ENCODE measurements at regions not wholly inside any gene's neighbourhood (a gene's known extent, or its start where the extent isn't known, plus 50 kb on each side); places are given as distances from the start of the nearest gene placed in this dataset.

- Histone ChIP-seq H3K27ac (ENCODE audit: low read depth, low read length) (no peak overlapping the region), H3K36me3 (ENCODE audit: insufficient read depth, low read length) (no peaks in the 10 kb centered on the region), H3K27me3 (ENCODE audit: insufficient read depth, low read length) (no peaks in the 10 kb centered on the region), H3K9me3 (ENCODE audit: insufficient read depth, low read depth, low read length) (no peaks in the 10 kb centered on the region), H3K4me1 (ENCODE audit: insufficient read depth, low read length) (no peaks in the 10 kb centered on the region), H3K9ac (ENCODE audit: low read depth, low read length) (no peak overlapping the region), H3K4me3 (ENCODE audit: low read length) (no peak overlapping the region)
- 96% methylated on average over 3 of the region's 3 CpGs for WGBS
Observed at GRCh38 chr5:8598356-8598755, 729.4 kb downstream of the MTRR start.

DNA sequence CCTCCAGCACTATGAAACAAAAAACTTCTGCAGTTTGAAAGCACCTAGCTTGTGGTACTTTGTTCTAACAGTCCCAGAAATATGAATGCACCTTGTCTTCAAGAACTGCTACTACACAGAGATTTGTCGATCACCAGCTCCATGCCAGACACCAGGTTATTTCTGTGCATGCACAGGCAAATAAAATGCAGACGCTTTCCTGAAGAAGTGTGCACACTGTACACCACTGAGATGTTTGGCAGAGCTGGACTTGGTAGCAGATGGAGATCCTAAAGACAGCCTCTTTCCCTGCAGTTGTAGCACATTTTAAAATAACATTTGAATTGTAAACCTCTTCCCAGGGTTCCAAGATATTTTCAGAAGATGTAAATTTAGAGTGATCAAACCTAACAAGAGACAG lies 730.0 kb downstream of the MTRR start:
- H3K9me3 ChIP-seq (ENCODE audit: insufficient read depth, low read depth, low read length) = no peaks in the 10 kb centered on the region
- no peaks in the 10 kb centered on the region for H3K36me3 ChIP-seq (ENCODE audit: insufficient read depth, low read length)
- no peaks in the 10 kb centered on the region for H3K27me3 ChIP-seq (ENCODE audit: insufficient read depth, low read length)
- 98% methylated on average over 2 of the region's 2 CpGs for WGBS
- H3K27ac ChIP-seq (ENCODE audit: low read depth, low read length) = no peak overlapping the region
- no peak overlapping the region for H3K4me3 ChIP-seq (ENCODE audit: low read length)
- no peaks in the 10 kb centered on the region for H3K4me1 ChIP-seq (ENCODE audit: insufficient read depth, low read length)
- no peak overlapping the region for H3K9ac ChIP-seq (ENCODE audit: low read depth, low read length)

GRCh38 chr5:8600843-8601242 lies 731.9 kb downstream of the MTRR start:
- no peak overlapping the region for H3K9ac ChIP-seq (ENCODE audit: low read depth, low read length)
- H3K9me3 ChIP-seq (ENCODE audit: insufficient read depth, low read depth, low read length) = no peaks in the 10 kb centered on the region
- H3K4me3 ChIP-seq (ENCODE audit: low read length) = no peak overlapping the region
- no peaks in the 10 kb centered on the region for H3K4me1 ChIP-seq (ENCODE audit: insufficient read depth, low read length)
- H3K27me3 ChIP-seq (ENCODE audit: insufficient read depth, low read length) = no peaks in the 10 kb centered on the region
- no peaks in the 10 kb centered on the region for H3K36me3 ChIP-seq (ENCODE audit: insufficient read depth, low read length)
- no peak overlapping the region for H3K27ac ChIP-seq (ENCODE audit: low read depth, low read length)

DNA sequence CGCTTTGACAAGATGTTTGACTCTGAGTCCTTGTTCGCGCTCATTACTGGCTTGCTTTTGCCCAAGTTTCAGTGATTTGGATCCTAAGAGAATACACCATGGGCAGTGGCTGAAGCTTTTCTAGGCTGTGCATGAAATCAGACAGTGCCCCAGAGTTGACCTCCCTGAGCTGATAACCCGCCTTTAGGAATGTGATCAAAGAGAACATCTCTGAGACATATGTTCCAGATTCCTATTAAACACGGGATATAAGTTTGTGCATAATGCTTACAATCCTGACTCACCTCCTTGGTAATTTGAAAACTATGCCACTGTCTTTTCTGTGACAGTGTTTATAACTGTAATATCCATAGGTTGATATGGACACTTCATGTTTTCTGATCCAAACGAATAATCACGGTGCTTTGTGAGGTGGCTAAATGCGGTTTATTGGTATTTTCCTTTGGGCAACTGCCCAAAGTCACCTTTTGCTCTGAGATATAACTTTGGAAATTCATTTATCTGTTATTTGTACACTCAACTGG lies 732.9 kb downstream of the MTRR start:
- no peaks in the 10 kb centered on the region for H3K9me3 ChIP-seq (ENCODE audit: insufficient read depth, low read depth, low read length)
- no peaks in the 10 kb centered on the region for H3K4me1 ChIP-seq (ENCODE audit: insufficient read depth, low read length)
- H3K27me3 ChIP-seq (ENCODE audit: insufficient read depth, low read length) = no peaks in the 10 kb centered on the region
- no peaks in the 10 kb centered on the region for H3K36me3 ChIP-seq (ENCODE audit: insufficient read depth, low read length)
- H3K4me3 ChIP-seq (ENCODE audit: low read length) = no peak overlapping the region
- WGBS = 94% methylated on average over 8 of the region's 8 CpGs
- H3K27ac ChIP-seq (ENCODE audit: low read depth, low read length) = no peak overlapping the region
- no peak overlapping the region for H3K9ac ChIP-seq (ENCODE audit: low read depth, low read length)

DNA sequence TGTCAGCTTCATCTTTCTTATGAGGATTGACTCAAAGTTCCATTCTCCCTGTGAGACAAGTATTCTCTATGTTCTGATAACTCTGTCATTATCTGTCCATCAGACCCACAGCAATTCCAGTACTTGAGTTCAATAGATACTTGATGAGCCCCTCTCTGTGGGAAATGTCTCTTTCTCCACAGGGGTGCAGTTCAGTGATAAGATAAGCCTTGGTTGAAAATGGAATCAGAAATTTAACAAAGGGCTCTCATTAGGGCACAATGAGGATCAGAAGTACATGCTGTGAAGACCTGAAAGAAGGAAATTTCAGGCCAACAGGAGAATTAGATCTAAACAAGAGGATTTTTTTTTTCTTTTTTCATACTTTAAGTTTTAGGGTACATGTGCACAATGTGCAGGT lies 737.3 kb downstream of the MTRR start:
- no peak overlapping the region for H3K9ac ChIP-seq (ENCODE audit: low read depth, low read length)

DNA sequence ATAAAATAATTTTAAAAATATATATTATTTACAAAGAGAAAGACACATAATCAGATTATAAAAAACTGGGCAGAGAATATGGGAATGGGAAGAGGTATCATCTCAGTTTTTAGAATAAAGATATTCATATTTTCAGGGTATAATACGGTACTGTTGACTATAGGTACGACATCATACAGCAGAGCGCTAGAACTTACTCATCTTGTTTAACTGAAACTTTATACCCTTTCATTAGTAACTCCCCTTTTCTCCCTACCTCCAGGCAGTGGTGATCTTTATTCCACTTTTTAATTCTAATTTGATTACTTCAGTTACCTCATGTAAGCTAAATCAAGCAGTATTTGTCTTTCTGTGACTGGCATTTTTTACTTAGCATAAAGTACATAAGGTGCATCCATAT lies 742.1 kb downstream of the MTRR start:
- Histone ChIP-seq H3K4me1 (ENCODE audit: insufficient read depth, low read length) (peaks cover 7% of the 10 kb centered on the region; the same call in 1 of the 2 replicates), H3K9ac (ENCODE audit: low read depth, low read length) (no peak overlapping the region), H3K9me3 (ENCODE audit: insufficient read depth, low read depth, low read length) (no peaks in the 10 kb centered on the region), H3K27me3 (ENCODE audit: insufficient read depth, low read length) (no peaks in the 10 kb centered on the region), H3K4me3 (ENCODE audit: low read length) (no peak overlapping the region), H3K36me3 (ENCODE audit: insufficient read depth, low read length) (no peaks in the 10 kb centered on the region), H3K27ac (ENCODE audit: low read depth, low read length) (no peak overlapping the region)
- 97% methylated on average over 3 of the region's 3 CpGs for WGBS

More for the DNA sequence above, 737.3 kb downstream of the MTRR start:
- Histone ChIP-seq H3K4me3 (ENCODE audit: low read length) (no peak overlapping the region), H3K27ac (ENCODE audit: low read depth, low read length) (no peak overlapping the region), H3K27me3 (ENCODE audit: insufficient read depth, low read length) (no peaks in the 10 kb centered on the region), H3K36me3 (ENCODE audit: insufficient read depth, low read length) (no peaks in the 10 kb centered on the region), H3K9me3 (ENCODE audit: insufficient read depth, low read depth, low read length) (no peaks in the 10 kb centered on the region), H3K4me1 (ENCODE audit: insufficient read depth, low read length) (peaks cover 7% of the 10 kb centered on the region; the same call in 1 of the 2 replicates)

DNA sequence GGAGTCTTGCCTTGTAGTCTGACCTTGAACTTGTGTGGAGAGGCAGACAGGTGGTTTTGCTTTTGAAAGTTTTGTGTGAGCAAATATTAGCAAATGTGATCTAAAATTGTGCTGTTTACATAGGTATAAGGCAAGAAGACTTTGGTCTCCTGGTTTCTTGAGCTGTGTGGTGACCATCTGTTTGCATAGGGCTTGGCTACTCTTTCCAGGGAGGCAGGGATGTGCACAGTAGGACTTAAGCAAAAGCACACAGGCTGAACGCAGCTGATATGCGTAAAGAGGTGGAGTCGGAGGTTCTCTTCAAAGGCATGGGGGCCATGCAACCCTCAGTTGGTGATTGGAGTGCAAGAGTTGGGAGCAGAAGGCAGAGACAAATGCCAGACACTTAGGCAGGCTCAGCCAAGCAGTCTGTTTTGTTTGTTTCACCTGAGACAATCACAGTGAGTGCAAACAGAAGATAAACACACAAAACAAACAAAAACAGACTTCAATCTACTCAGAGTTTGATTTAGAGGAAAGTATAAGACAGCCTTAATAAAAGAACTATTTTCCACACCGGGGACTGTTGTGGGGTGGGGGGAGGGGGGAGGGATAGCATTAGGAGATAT lies 744.2 kb downstream of the MTRR start:
- Histone ChIP-seq H3K4me1 (ENCODE audit: insufficient read depth, low read length) (peaks cover 7% of the 10 kb centered on the region; the same call in 1 of the 2 replicates), H3K4me3 (ENCODE audit: low read length) (no peak overlapping the region), H3K9me3 (ENCODE audit: insufficient read depth, low read depth, low read length) (no peaks in the 10 kb centered on the region), H3K36me3 (ENCODE audit: insufficient read depth, low read length) (no peaks in the 10 kb centered on the region), H3K27ac (ENCODE audit: low read depth, low read length) (no peak overlapping the region), H3K9ac (ENCODE audit: low read depth, low read length) (no peak overlapping the region), H3K27me3 (ENCODE audit: insufficient read depth, low read length) (no peaks in the 10 kb centered on the region)
- WGBS = 82% methylated on average over 3 of the region's 4 CpGs

DNA sequence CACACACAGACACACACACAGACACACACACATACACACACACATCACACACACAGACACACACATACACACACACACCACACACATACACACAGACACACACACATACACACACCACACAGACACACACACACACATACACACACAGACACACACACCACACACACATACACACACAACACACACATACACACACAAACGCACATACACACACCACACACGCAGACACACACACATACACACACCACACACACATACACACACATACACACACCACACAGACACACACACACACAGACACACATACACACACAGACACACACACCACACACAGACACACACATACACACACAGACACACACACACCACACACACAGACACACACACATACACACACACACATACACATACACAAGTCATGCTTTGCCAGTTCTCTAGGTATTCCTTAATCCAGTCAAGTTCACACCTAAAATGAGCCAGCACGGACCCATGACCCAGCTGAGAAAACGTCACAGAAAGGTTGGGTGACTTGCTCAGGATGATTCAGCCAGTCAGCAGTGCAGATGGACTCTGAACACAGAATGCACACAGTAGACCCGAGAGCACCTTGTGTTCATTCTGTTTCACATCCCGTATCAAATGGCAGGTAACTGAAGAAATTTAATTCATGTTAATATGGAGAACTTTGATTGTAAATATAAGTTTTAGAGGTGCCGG lies 746.4 kb downstream of the MTRR start:
- Histone ChIP-seq H3K4me3 (ENCODE audit: low read length) (no peak overlapping the region), H3K27me3 (ENCODE audit: insufficient read depth, low read length) (no peaks in the 10 kb centered on the region), H3K4me1 (ENCODE audit: insufficient read depth, low read length) (no peaks in the 10 kb centered on the region), H3K9me3 (ENCODE audit: insufficient read depth, low read depth, low read length) (no peaks in the 10 kb centered on the region), H3K9ac (ENCODE audit: low read depth, low read length) (no peak overlapping the region), H3K36me3 (ENCODE audit: insufficient read depth, low read length) (no peaks in the 10 kb centered on the region), H3K27ac (ENCODE audit: low read depth, low read length) (no peak overlapping the region)
- WGBS = 94% methylated on average over 7 of the region's 7 CpGs

GRCh38 chr5:8628521-8628920 lies 759.6 kb downstream of the MTRR start:
- Histone ChIP-seq H3K9ac (ENCODE audit: low read depth, low read length) (no peak overlapping the region), H3K9me3 (ENCODE audit: insufficient read depth, low read depth, low read length) (no peaks in the 10 kb centered on the region), H3K4me3 (ENCODE audit: low read length) (no peak overlapping the region), H3K27me3 (ENCODE audit: insufficient read depth, low read length) (no peaks in the 10 kb centered on the region), H3K27ac (ENCODE audit: low read depth, low read length) (no peak overlapping the region), H3K36me3 (ENCODE audit: insufficient read depth, low read length) (no peaks in the 10 kb centered on the region), H3K4me1 (ENCODE audit: insufficient read depth, low read length) (no peaks in the 10 kb centered on the region)
- 95% methylated on average over 5 of the region's 5 CpGs for WGBS

- Histone ChIP-seq H3K4me3 (ENCODE audit: low read length) (no peak overlapping the region), H3K27ac (ENCODE audit: low read depth, low read length) (no peak overlapping the region), H3K27me3 (ENCODE audit: insufficient read depth, low read length) (no peaks in the 10 kb centered on the region), H3K4me1 (ENCODE audit: insufficient read depth, low read length) (no peaks in the 10 kb centered on the region), H3K36me3 (ENCODE audit: insufficient read depth, low read length) (no peaks in the 10 kb centered on the region), H3K9me3 (ENCODE audit: insufficient read depth, low read depth, low read length) (no peaks in the 10 kb centered on the region), H3K9ac (ENCODE audit: low read depth, low read length) (no peak overlapping the region)
- 96% methylated on average over 2 of the region's 2 CpGs for WGBS
Observed at GRCh38 chr5:8633259-8633658, 764.3 kb downstream of the MTRR start.

- no peak overlapping the region for H3K27ac ChIP-seq (ENCODE audit: low read depth, low read length)
- H3K4me3 ChIP-seq (ENCODE audit: low read length) = no peak overlapping the region
- H3K9ac ChIP-seq (ENCODE audit: low read depth, low read length) = no peak overlapping the region
- H3K9me3 ChIP-seq (ENCODE audit: insufficient read depth, low read depth, low read length) = no peaks in the 10 kb centered on the region
- H3K36me3 ChIP-seq (ENCODE audit: insufficient read depth, low read length) = no peaks in the 10 kb centered on the region
- 85% methylated on average over 2 of the region's 2 CpGs for WGBS
- H3K4me1 ChIP-seq (ENCODE audit: insufficient read depth, low read length) = no peaks in the 10 kb centered on the region
- no peaks in the 10 kb centered on the region for H3K27me3 ChIP-seq (ENCODE audit: insufficient read depth, low read length)
Observed at GRCh38 chr5:8633696-8634095, 764.7 kb downstream of the MTRR start.

Data from HUES64 (cell line).